ENCODE measurements at regions not wholly inside any gene's neighbourhood (a gene's known extent, or its start where the extent isn't known, plus 50 kb on each side); places are given as distances from the start of the nearest gene placed in this dataset.

- no peak for DNase-seq (ENCODE audit: low read depth)
Observed at GRCh38 chr3:30231277-30232141, 374.9 kb upstream of the TGFBR2 start.

GRCh38 chr3:30232142-30232541 is 374.3 kb upstream of the TGFBR2 start:
- TF ChIP-seq, protein P1, sequence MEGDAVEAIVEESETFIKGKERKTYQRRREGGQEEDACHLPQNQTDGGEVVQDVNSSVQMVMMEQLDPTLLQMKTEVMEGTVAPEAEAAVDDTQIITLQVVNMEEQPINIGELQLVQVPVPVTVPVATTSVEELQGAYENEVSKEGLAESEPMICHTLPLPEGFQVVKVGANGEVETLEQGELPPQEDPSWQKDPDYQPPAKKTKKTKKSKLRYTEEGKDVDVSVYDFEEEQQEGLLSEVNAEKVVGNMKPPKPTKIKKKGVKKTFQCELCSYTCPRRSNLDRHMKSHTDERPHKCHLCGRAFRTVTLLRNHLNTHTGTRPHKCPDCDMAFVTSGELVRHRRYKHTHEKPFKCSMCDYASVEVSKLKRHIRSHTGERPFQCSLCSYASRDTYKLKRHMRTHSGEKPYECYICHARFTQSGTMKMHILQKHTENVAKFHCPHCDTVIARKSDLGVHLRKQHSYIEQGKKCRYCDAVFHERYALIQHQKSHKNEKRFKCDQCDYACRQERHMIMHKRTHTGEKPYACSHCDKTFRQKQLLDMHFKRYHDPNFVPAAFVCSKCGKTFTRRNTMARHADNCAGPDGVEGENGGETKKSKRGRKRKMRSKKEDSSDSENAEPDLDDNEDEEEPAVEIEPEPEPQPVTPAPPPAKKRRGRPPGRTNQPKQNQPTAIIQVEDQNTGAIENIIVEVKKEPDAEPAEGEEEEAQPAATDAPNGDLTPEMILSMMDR (conservative IDR thresholded peaks at IDR 0.05; ENCODE audit: low read depth, low read length): no peak
- DNase-seq (ENCODE audit: low read depth): no peak
- H3K4me3 ChIP-seq (ENCODE audit: low read depth, low read length): no peak overlapping the region

More at GRCh38 chr3:30231277-30232141, 374.9 kb upstream of the TGFBR2 start:
- no peak overlapping the region for H3K4me3 ChIP-seq (ENCODE audit: low read depth, low read length)
- TF ChIP-seq, protein P1 (conservative IDR thresholded peaks at IDR 0.05; ENCODE audit: low read depth, low read length): no peak

DNA sequence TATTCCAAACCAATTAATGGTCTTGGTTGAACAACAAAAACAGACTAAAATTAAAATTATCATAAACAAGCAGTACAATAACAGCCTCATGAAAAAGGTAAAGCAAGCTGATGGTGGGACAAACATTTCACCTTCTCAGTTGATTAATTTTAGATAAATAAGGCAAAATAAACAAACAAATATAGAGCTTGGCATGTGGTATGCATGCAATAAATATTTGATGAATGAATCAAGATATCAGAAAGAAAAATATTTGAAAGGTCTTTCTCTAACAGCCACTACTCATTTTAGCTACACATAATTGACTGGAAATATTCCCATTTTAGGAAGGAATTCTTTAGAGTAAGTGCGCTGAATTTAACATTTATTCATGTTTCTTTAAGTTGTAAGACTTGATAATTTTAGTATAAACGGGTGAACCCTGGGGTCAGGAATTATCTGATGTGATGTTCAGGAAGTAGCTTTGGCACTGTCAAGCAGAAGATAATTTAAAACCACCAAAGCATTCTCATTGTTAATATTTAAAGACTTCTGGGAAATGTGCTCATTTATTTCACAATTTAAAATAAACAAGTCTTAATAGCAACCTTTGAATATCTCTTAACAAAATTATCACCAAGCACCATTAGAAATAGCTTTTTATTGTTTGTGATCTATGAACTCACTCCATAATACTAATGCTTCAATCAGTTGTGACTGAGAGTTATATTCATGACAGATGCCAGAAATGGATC is 372.3 kb upstream of the TGFBR2 start:
- no peak overlapping the region for H3K4me3 ChIP-seq (ENCODE audit: low read depth, low read length)
- no peak for DNase-seq (ENCODE audit: low read depth)
- TF ChIP-seq, protein P1 (conservative IDR thresholded peaks at IDR 0.05; ENCODE audit: low read depth, low read length): no peak

GRCh38 chr3:30236011-30236410 is 370.4 kb upstream of the TGFBR2 start:
- no peak overlapping the region for H3K4me3 ChIP-seq (ENCODE audit: low read depth, low read length)
- no peak for DNase-seq (ENCODE audit: low read depth)
- TF ChIP-seq, protein P1 (conservative IDR thresholded peaks at IDR 0.05; ENCODE audit: low read depth, low read length): no peak

GRCh38 chr3:30241721-30242120 is 364.7 kb upstream of the TGFBR2 start:
- no peak for DNase-seq (ENCODE audit: low read depth)
- H3K4me3 ChIP-seq (ENCODE audit: low read depth, low read length): no peak overlapping the region
- TF ChIP-seq, protein P1 (conservative IDR thresholded peaks at IDR 0.05; ENCODE audit: low read depth, low read length): no peak

GRCh38 chr3:30245858-30246622 is 360.4 kb upstream of the TGFBR2 start:
- DNase-seq (ENCODE audit: low read depth): no peak

More at GRCh38 chr3:30245858-30246622, 360.4 kb upstream of the TGFBR2 start:
- no peak overlapping the region for H3K4me3 ChIP-seq (ENCODE audit: low read depth, low read length)
- TF ChIP-seq, protein P1 (conservative IDR thresholded peaks at IDR 0.05; ENCODE audit: low read depth, low read length): no peak
